ENCODE measurements at regions not wholly inside any gene's neighbourhood (a gene's known extent, or its start where the extent isn't known, plus 50 kb on each side); places are given as distances from the start of the nearest gene placed in this dataset.

DNA sequence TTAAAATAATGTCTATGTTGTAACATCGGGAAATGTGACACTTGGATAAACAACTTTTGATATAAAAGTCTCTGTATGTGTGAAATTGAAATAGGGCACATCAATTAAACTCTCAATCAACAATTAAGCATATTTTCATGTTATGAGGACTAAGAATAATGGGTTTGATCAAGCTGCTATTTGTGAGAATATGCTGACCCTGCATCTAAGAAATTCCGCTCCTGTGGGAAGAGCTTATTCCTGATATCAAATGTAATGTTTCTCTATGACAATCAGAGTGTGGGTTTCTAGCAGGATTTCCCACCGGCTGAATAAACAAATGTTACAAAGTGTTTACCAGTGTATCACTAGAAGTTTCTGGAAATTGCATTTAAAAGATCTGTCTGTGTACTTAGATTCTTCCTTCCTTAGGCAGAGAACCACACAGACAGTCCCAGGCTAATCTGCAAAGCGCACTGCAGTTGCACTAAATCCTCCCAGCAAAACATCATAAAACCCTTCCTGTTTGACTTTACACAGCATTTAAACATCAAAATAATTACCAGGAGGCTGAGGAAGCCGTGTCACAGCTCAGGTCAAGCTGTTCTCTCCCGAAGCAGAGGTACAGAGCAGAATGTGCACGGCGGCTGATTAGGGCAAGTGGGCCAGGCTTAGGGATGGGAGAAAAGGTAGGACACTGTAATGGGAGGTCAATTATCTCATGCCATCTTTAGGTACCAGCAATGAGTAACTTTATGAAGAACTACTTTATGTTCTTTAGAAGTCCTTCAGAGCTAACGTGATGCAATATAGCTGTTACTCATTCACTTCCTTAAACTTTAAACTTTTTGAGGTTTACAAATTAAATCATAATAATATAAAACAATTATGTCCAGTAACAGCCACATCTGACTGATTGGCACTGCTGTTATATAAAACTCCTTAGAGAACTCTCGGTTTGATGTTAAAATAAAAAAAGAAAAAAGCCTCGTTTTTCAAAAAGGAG lies 109.1 kb upstream of the CTTNBP2 start:
- Histone ChIP-seq H3K9ac (no peak overlapping the region), H3K9me3 (ENCODE audit: low read depth) (no peaks in the 10 kb centered on the region), H4K20me1 (ENCODE audit: insufficient read depth) (no peaks in the 10 kb centered on the region), H3K4me2 (ENCODE audit: unreplicated experiment) (no peak overlapping the region), H3K27ac (no peak overlapping the region), H3K79me2 (ENCODE audit: insufficient read depth) (no peaks in the 10 kb centered on the region), H3K27me3 (replicated peaks; ENCODE audit: insufficient read depth) (no peaks in the 10 kb centered on the region), H3K36me3 (ENCODE audit: low read depth) (no peaks in the 10 kb centered on the region), H3K4me3 (no peak overlapping the region), H3K4me1 (ENCODE audit: insufficient read depth) (no peaks in the 10 kb centered on the region), H3K9me2 (ENCODE audit: insufficient read depth) (no peaks in the 10 kb centered on the region), H3F3A (ENCODE audit: insufficient read depth) (no peaks in the 10 kb centered on the region), H2AFZ (no peak overlapping the region)
- in situ Hi-C loops (cut with MboI) = no loop called here
- TF ChIP-seq EZH2 (IDR thresholded peaks at IDR 0.05; ENCODE audit: insufficient read depth, poor library complexity, severe bottlenecking) = no peak
- no peak for TF ChIP-seq EZH2phosphoT487 (IDR thresholded peaks at IDR 0.05; ENCODE audit: insufficient read depth, low read depth)
- no peak for DNase-seq
- 9 to 10% methylated on average over 11 of the region's 11 CpGs for WGBS, 2 experiments (ENCODE audit: low coverage in 1 of 2, low lambda C conversion rate in 2 of 2, missing lambda C conversion rate in 2 of 2)

DNA sequence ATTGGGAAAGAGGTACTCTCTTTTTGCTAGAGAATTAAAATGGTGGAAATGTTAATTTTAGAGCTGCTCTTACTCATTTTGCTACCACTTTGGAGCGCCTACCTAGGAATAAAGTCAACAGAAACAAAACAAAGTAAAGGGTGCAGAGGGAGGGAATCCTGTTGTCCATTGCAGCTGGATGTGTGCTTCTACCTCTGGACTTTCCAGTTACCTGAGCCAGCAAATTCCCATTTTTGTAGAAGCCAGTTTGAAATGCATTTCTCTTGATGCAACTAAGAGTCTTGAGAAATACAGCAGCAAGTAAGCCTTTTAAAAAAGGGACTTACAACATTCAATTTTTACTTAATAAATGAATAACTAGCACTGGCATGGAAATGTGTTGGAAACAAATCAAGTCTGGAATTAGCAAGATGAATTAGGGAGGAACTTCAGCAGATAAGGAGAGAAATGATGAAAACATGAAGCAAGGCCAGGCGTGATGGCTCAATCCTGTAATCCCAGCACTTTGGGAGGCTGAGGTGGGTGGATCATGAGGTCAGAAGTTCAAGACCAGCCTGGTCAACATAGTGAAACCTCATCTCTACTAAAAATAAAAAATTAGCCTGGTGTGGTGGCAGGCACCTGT lies 113.5 kb upstream of the CTTNBP2 start:
- WGBS, 2 experiments (ENCODE audit: low coverage in 1 of 2, low lambda C conversion rate in 2 of 2, missing lambda C conversion rate in 2 of 2) = 12 to 15% methylated on average over 2 of the region's 2 CpGs
- H3K36me3 ChIP-seq (ENCODE audit: low read depth) = no peaks in the 10 kb centered on the region
- H3K27me3 ChIP-seq (replicated peaks; ENCODE audit: insufficient read depth) = no peaks in the 10 kb centered on the region
- TF ChIP-seq EZH2phosphoT487 (IDR thresholded peaks at IDR 0.05; ENCODE audit: insufficient read depth, low read depth) (no peak), EZH2 (IDR thresholded peaks at IDR 0.05; ENCODE audit: insufficient read depth, poor library complexity, severe bottlenecking) (no peak)
- H2AFZ ChIP-seq = no peak overlapping the region
- no peaks in the 10 kb centered on the region for H4K20me1 ChIP-seq (ENCODE audit: insufficient read depth)
- H3K4me2 ChIP-seq (ENCODE audit: unreplicated experiment) = no peak overlapping the region
- no peak overlapping the region for H3K4me3 ChIP-seq
- no peaks in the 10 kb centered on the region for H3F3A ChIP-seq (ENCODE audit: insufficient read depth)
- H3K9ac ChIP-seq = no peak overlapping the region
- in situ Hi-C loops (cut with MboI) = no loop called here
- H3K27ac ChIP-seq = no peak overlapping the region
- H3K79me2 ChIP-seq (ENCODE audit: insufficient read depth) = no peaks in the 10 kb centered on the region
- H3K4me1 ChIP-seq (ENCODE audit: insufficient read depth) = no peaks in the 10 kb centered on the region
- H3K9me3 ChIP-seq (ENCODE audit: low read depth) = no peaks in the 10 kb centered on the region
- DNase-seq = no peak
- no peaks in the 10 kb centered on the region for H3K9me2 ChIP-seq (ENCODE audit: insufficient read depth)

DNA sequence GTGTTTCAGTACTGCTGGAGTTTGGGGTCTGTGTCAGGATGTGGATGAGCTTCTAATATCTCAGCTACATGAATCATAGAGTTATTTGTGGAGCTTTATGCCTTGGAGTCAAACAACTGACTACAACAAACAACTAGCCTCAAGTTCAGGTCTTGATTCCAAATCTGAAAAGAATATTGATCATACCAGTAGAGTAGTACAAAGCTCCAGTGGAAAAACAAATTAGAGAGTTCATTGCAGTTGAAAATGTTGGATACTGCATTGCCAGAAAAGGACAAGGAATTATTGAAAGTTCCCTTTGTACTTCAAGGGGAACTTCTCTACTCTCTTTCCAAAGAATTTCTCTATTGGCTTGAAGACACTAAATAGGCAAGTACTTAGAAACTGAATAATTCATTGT lies 117.6 kb upstream of the CTTNBP2 start:
- TF ChIP-seq EZH2 (IDR thresholded peaks at IDR 0.05; ENCODE audit: insufficient read depth, poor library complexity, severe bottlenecking) (no peak), EZH2phosphoT487 (IDR thresholded peaks at IDR 0.05; ENCODE audit: insufficient read depth, low read depth) (no peak)
- no peaks in the 10 kb centered on the region for H4K20me1 ChIP-seq (ENCODE audit: insufficient read depth)
- no peak overlapping the region for H3K9ac ChIP-seq
- H3K36me3 ChIP-seq (ENCODE audit: low read depth) = no peaks in the 10 kb centered on the region
- no peaks in the 10 kb centered on the region for H3K9me2 ChIP-seq (ENCODE audit: insufficient read depth)
- no peak overlapping the region for H3K4me3 ChIP-seq
- in situ Hi-C loops (cut with MboI) = no loop called here
- DNase-seq = no peak
- no peaks in the 10 kb centered on the region for H3K4me1 ChIP-seq (ENCODE audit: insufficient read depth)
- no peaks in the 10 kb centered on the region for H3F3A ChIP-seq (ENCODE audit: insufficient read depth)
- H3K79me2 ChIP-seq (ENCODE audit: insufficient read depth) = no peaks in the 10 kb centered on the region
- no peak overlapping the region for H3K4me2 ChIP-seq (ENCODE audit: unreplicated experiment)
- no peaks in the 10 kb centered on the region for H3K9me3 ChIP-seq (ENCODE audit: low read depth)
- no peaks in the 10 kb centered on the region for H3K27me3 ChIP-seq (replicated peaks; ENCODE audit: insufficient read depth)
- no peak overlapping the region for H3K27ac ChIP-seq
- no peak overlapping the region for H2AFZ ChIP-seq

DNA sequence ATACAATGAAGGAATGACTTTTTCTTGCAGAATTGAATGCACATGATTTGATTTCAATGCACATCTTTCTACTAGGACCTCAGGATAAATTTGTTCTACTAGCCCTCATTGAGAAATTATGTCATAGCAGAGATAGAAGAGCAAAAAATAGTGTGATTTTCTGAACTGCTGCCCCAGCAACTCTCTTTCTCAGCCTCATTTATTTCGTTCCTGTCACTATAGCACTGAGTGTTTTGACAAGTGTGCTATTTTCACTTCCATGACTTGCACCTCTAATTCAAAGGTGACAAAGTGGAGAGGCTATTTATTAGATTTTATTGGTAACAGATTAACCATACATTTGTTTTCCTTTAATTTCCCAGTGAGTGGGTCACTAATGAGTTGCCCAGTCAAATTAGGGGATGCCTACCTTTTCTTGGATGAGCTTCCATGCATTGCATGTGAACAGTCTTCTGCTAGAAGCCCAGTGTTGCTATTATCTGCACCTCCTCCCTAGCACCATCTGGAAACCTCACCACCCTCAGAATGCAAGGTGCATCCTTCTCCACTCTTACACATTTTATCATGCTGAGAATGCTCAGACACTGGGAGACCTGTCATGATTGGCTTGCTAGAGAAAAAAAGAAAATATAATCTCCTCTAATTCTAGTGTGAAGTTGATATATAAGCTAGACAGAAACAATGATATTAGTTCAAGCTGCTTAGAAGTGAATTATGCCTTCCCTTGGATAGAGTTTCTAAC lies 119.6 kb upstream of the CTTNBP2 start:
- in situ Hi-C loops (cut with MboI) = no loop called here
- Histone ChIP-seq H3K4me3 (no peak overlapping the region), H3K27ac (no peak overlapping the region)

More for the DNA sequence above, 119.6 kb upstream of the CTTNBP2 start:
- H3K9ac ChIP-seq = no peak overlapping the region
- TF ChIP-seq EZH2phosphoT487 (IDR thresholded peaks at IDR 0.05; ENCODE audit: insufficient read depth, low read depth) = no peak
- no peak for TF ChIP-seq EZH2 (IDR thresholded peaks at IDR 0.05; ENCODE audit: insufficient read depth, poor library complexity, severe bottlenecking)
- WGBS, 2 experiments (ENCODE audit: low coverage in 1 of 2, low lambda C conversion rate in 2 of 2, missing lambda C conversion rate in 2 of 2) = 0 to 10% methylated on average over 1 of the region's 1 CpG
- H3F3A ChIP-seq (ENCODE audit: insufficient read depth) = no peaks in the 10 kb centered on the region
- no peak overlapping the region for H2AFZ ChIP-seq
- H3K9me2 ChIP-seq (ENCODE audit: insufficient read depth) = no peaks in the 10 kb centered on the region
- no peaks in the 10 kb centered on the region for H3K27me3 ChIP-seq (replicated peaks; ENCODE audit: insufficient read depth)
- H3K4me1 ChIP-seq (ENCODE audit: insufficient read depth) = no peaks in the 10 kb centered on the region
- no peaks in the 10 kb centered on the region for H3K79me2 ChIP-seq (ENCODE audit: insufficient read depth)
- no peaks in the 10 kb centered on the region for H3K9me3 ChIP-seq (ENCODE audit: low read depth)
- DNase-seq = no peak
- H4K20me1 ChIP-seq (ENCODE audit: insufficient read depth) = no peaks in the 10 kb centered on the region
- H3K36me3 ChIP-seq (ENCODE audit: low read depth) = no peaks in the 10 kb centered on the region
- no peak overlapping the region for H3K4me2 ChIP-seq (ENCODE audit: unreplicated experiment)

Measured in GM23248 (cell line).